Neural progenitor cell (in vitro differentiated cells): ENCODE measurements at regions not wholly inside any gene's neighbourhood (a gene's known extent, or its start where the extent isn't known, plus 50 kb on each side); places are given as distances from the start of the nearest gene placed in this dataset.

ENCODE experiments used
- CTCF ChIP-seq: fragments of 200-600 bp; sonication (generic); IDR thresholded peaks from 2 replicates; pipeline ENCODE4 v1.5.1; 2017; ENCODE audit warnings: antibody characterized with exemption, mild to moderate bottlenecking
- EZH2 ChIP-seq: fragments of 200-600 bp; sonication (generic); IDR thresholded peaks from 2 replicates; pipeline ENCODE4 v1.6.1; 2017; ENCODE audit warnings: antibody characterized with exemption, mild to moderate bottlenecking, moderate library complexity
- EZH2phosphoT487 ChIP-seq: fragments of 200-600 bp; sonication (generic); IDR thresholded peaks from 2 replicates; pipeline ENCODE4 v1.6.1; 2017; ENCODE audit warnings: antibody characterized with exemption

GRCh38 chr6:96702626-96703025, 134.7 kb downstream of the GPR63 start:
- no peak for TF ChIP-seq CTCF
- no peak for TF ChIP-seq EZH2
- TF ChIP-seq EZH2phosphoT487 = no peak
